Mesenchymal stem cell (in vitro differentiated cells and primary cell): ENCODE measurements at regions not wholly inside any gene's neighbourhood (a gene's known extent, or its start where the extent isn't known, plus 50 kb on each side); places are given as distances from the start of the nearest gene placed in this dataset.

Experiments
- DNase-seq: peaks from one replicate; pipeline ENCODE4 v3.0.0-alpha.2; 2013
- H2AFZ ChIP-seq: one replicate; pipeline ENCODE4 v1.6.1; 2013; ENCODE audit warnings: low read depth, mild to moderate bottlenecking, control low read depth, inconsistent platforms, low read length, moderate library complexity
- H2AK5ac ChIP-seq: 2 replicates; pipeline ENCODE4 v1.6.1; 2013; ENCODE audit warnings: low read length, moderate library complexity, mild to moderate bottlenecking, inconsistent platforms; ENCODE audit not compliant: severe bottlenecking
- H2BK120ac ChIP-seq: one replicate; pipeline ENCODE4 v1.6.1; 2013; ENCODE audit warnings: low read depth, mild to moderate bottlenecking, inconsistent platforms, low read length, moderate library complexity
- H2BK12ac ChIP-seq, 2 experiments: one replicate each; pipeline ENCODE4 v1.6.1; 2013; ENCODE audit warnings: inconsistent platforms in 2 of 2, low read length in 2 of 2, mild to moderate bottlenecking in 2 of 2, moderate library complexity in 2 of 2, control low read depth in 1 of 2
- H2BK15ac ChIP-seq: one replicate; pipeline ENCODE4 v1.6.1; 2013; ENCODE audit warnings: mild to moderate bottlenecking, low read depth, inconsistent platforms; ENCODE audit not compliant: poor library complexity, severe bottlenecking
- H2BK5ac ChIP-seq: 2 replicates; pipeline ENCODE4 v1.6.1; 2013; ENCODE audit warnings: low read depth, mild to moderate bottlenecking, low read length, control low read depth, inconsistent platforms; ENCODE audit not compliant: poor library complexity, severe bottlenecking
- H3K14ac ChIP-seq, 2 experiments: one replicate each; pipeline ENCODE4 v1.6.1; 2013; ENCODE audit warnings: inconsistent platforms in 2 of 2, low read length in 2 of 2, control low read depth in 1 of 2, mild to moderate bottlenecking in 1 of 2, moderate library complexity in 1 of 2
- H3K18ac ChIP-seq, 2 experiments: one replicate each; pipeline ENCODE4 v1.6.1; 2013; ENCODE audit warnings: inconsistent platforms in 2 of 2, low read length in 2 of 2, control low read depth in 1 of 2, low read depth in 1 of 2, mild to moderate bottlenecking in 1 of 2
- H3K23ac ChIP-seq, 2 experiments: one replicate each; pipeline ENCODE4 v1.6.1; 2013; ENCODE audit warnings: inconsistent platforms in 2 of 2, low read length in 2 of 2, mild to moderate bottlenecking in 2 of 2, moderate library complexity in 2 of 2, control low read depth in 1 of 2
- H3K27ac ChIP-seq: 2 replicates; pipeline ENCODE4 v1.5.1; 2013; ENCODE audit warnings: mild to moderate bottlenecking, moderate library complexity, low read length, control low read depth, inconsistent platforms; ENCODE audit not compliant: poor library complexity, severe bottlenecking
- H3K27me3 ChIP-seq, 2 experiments: 2 replicates each; pipeline versions ENCODE4 v1.6.1 to v1.7.0; 2013; ENCODE audit warnings: low read length in 2 of 2, mild to moderate bottlenecking in 2 of 2, moderate library complexity in 2 of 2, control low read depth in 1 of 2, inconsistent platforms in 1 of 2; ENCODE audit not compliant: control insufficient read depth in 1 of 2, insufficient read depth in 1 of 2
- H3K36me3 ChIP-seq, 2 experiments: 2 replicates each; pipeline versions ENCODE4 v1.6.1 to v1.7.0; 2013; ENCODE audit warnings: low read length in 2 of 2, control low read depth in 1 of 2, inconsistent platforms in 1 of 2, low read depth in 1 of 2, mild to moderate bottlenecking in 1 of 2; ENCODE audit not compliant: insufficient read depth in 2 of 2, control insufficient read depth in 1 of 2
- H3K4ac ChIP-seq, 2 experiments: one replicate each; pipeline ENCODE4 v1.6.1; 2013; ENCODE audit warnings: inconsistent platforms in 2 of 2, low read length in 2 of 2, mild to moderate bottlenecking in 2 of 2, moderate library complexity in 2 of 2, control low read depth in 1 of 2, low read depth in 1 of 2
- H3K4me1 ChIP-seq: 2 replicates; pipeline ENCODE4 v1.6.1; 2013; ENCODE audit warnings: low read depth, low read length, control low read depth; ENCODE audit not compliant: control insufficient read depth, insufficient read depth
- H3K4me2 ChIP-seq: 2 replicates; pipeline ENCODE4 v1.6.1; 2013; ENCODE audit warnings: low read length, mild to moderate bottlenecking, inconsistent platforms; ENCODE audit not compliant: poor library complexity, severe bottlenecking
- H3K4me3 ChIP-seq, 2 experiments: 2 replicates each; pipeline versions ENCODE4 v1.5.1 to v1.7.0; 2013; ENCODE audit warnings: low read length in 2 of 2, mild to moderate bottlenecking in 2 of 2, control low read depth in 1 of 2, low read depth in 1 of 2; ENCODE audit not compliant: insufficient read depth in 1 of 2
- H3K79me1 ChIP-seq: replicated peaks from 2 replicates; pipeline ENCODE4 v1.6.1; 2013; ENCODE audit warnings: mild to moderate bottlenecking, control low read depth, low read length, inconsistent platforms; ENCODE audit not compliant: poor library complexity, severe bottlenecking
- H3K9ac ChIP-seq: 2 replicates; pipeline ENCODE4 v1.7.0; 2013; ENCODE audit warnings: mild to moderate bottlenecking, low read length, moderate library complexity
- H3K9me3 ChIP-seq: 2 replicates; pipeline ENCODE4 v1.7.0; 2013; ENCODE audit warnings: mild to moderate bottlenecking, low read length; ENCODE audit not compliant: control insufficient read depth
- H4K8ac ChIP-seq: one replicate; pipeline ENCODE4 v1.6.1; 2013; ENCODE audit warnings: inconsistent platforms, mild to moderate bottlenecking, low read length, moderate library complexity
- H4K91ac ChIP-seq: one replicate; pipeline ENCODE4 v1.6.1; 2013; ENCODE audit warnings: mild to moderate bottlenecking, low read length, inconsistent platforms
- WGBS: methylation state at CpG from one replicate; pipeline ENCODE4 v1.1.7; 2013; ENCODE audit warnings: mixed read lengths; 5-methylcytosine and 5-hydroxymethylcytosine counted together

DNA sequence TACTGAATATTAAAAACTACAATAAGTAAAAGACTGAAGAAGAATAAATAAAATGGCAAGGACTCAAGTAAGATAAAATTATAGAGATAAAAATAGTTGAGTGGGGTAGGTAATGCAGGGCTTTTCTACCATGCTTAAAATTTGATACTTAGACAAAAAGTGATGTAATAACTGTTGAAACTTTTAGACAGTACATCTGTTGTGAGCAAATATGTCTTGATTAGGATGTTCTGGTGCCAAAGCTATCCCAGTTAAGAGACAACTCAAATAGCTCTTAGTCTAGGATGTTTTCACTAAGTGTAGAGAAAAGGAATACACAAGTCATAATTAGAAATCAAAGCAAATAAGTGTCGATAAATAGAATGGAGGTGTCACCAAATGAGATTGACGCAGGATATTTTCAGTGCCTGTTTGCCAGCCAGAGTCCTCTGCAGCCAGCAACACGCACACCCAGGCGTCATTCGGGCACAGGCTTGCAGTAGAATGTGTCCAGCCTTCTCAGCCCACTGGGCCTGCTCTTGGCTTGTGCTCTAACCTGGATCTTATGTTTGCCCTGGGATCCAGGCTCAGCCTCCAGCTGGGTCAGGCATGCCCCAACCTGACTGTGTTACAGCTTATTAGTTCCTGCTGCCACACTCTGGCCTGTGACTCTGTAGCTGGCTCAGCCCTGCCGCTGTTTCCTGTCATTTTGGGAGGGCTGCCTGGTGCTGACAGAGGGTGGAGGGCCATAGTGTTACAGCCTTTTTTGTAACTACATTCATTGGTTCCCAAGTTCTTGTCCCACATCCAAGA is 766.2 kb downstream of the PCDH17 start:
- WGBS: 97% methylated on average over 6 of the region's 6 CpGs
- no peak overlapping the region for H3K14ac ChIP-seq
- H3K4ac ChIP-seq: no peak overlapping the region
- no peak for DNase-seq
- no peak overlapping the region for H3K4me2 ChIP-seq
- no peak overlapping the region for H3K27ac ChIP-seq
- H3K4me1 ChIP-seq: no peaks in the 10 kb centered on the region
- no peak overlapping the region for H2BK12ac ChIP-seq
- no peak overlapping the region for H4K8ac ChIP-seq
- no peaks in the 10 kb centered on the region for H3K27me3 ChIP-seq
- H2BK15ac ChIP-seq: no peak overlapping the region
- no peak overlapping the region for H3K9ac ChIP-seq
- no peak overlapping the region for H2BK5ac ChIP-seq
- no peak overlapping the region for H3K18ac ChIP-seq
- no peak overlapping the region for H4K91ac ChIP-seq
- peaks cover 30% of the 10 kb centered on the region for H3K9me3 ChIP-seq
- H3K36me3 ChIP-seq: no peaks in the 10 kb centered on the region
- no peak overlapping the region for H2AFZ ChIP-seq
- no peak overlapping the region for H2BK120ac ChIP-seq
- no peaks in the 10 kb centered on the region for H3K79me1 ChIP-seq
- no peak overlapping the region for H3K23ac ChIP-seq
- H2AK5ac ChIP-seq: no peak overlapping the region
- H3K4me3 ChIP-seq: no peak overlapping the region

GRCh38 chr13:58399263-58399662 is 767.7 kb downstream of the PCDH17 start:
- Histone ChIP-seq H3K4me1 (no peaks in the 10 kb centered on the region), H4K8ac (no peak overlapping the region), H3K79me1 (no peaks in the 10 kb centered on the region), H3K14ac (no peak overlapping the region), H3K9me3 (peaks cover 34% of the 10 kb centered on the region), H2BK12ac (no peak overlapping the region), H3K4ac (no peak overlapping the region), H4K91ac (no peak overlapping the region), H3K36me3 (no peaks in the 10 kb centered on the region), H3K4me3 (no peak overlapping the region), H2BK5ac (no peak overlapping the region), H3K27me3 (no peaks in the 10 kb centered on the region), H3K27ac (no peak overlapping the region), H2AFZ (no peak overlapping the region), H3K23ac (no peak overlapping the region), H3K18ac (no peak overlapping the region), H2AK5ac (no peak overlapping the region), H3K9ac (no peak overlapping the region), H2BK120ac (no peak overlapping the region), H2BK15ac (no peak overlapping the region), H3K4me2 (no peak overlapping the region)
- DNase-seq: no peak

GRCh38 chr13:58406545-58406944 is 775.0 kb downstream of the PCDH17 start:
- Histone ChIP-seq H3K4me1 (no peaks in the 10 kb centered on the region), H3K18ac (no peak overlapping the region), H2BK5ac (no peak overlapping the region), H3K4me3 (no peak overlapping the region), H2BK12ac (no peak overlapping the region), H3K14ac (no peak overlapping the region), H2BK15ac (no peak overlapping the region), H3K36me3 (no peaks in the 10 kb centered on the region), H3K4me2 (no peak overlapping the region), H3K23ac (no peak overlapping the region), H4K91ac (no peak overlapping the region), H2BK120ac (no peak overlapping the region), H2AK5ac (no peak overlapping the region), H3K4ac (no peak overlapping the region), H3K9me3 (peaks cover 32% of the 10 kb centered on the region), H3K79me1 (no peaks in the 10 kb centered on the region), H4K8ac (no peak overlapping the region), H2AFZ (no peak overlapping the region), H3K9ac (no peak overlapping the region), H3K27ac (no peak overlapping the region), H3K27me3 (no peaks in the 10 kb centered on the region)
- WGBS: no CpG with 5 or more reads among the region's 2 CpGs
- no peak for DNase-seq

GRCh38 chr13:58429917-58430316 is 798.4 kb downstream of the PCDH17 start:
- no peak overlapping the region for H2BK12ac ChIP-seq
- 76% methylated on average over 2 of the region's 2 CpGs for WGBS
- no peak overlapping the region for H3K23ac ChIP-seq
- H2AK5ac ChIP-seq: no peak overlapping the region
- H3K4ac ChIP-seq: no peak overlapping the region
- H3K9me3 ChIP-seq: peaks cover 26% of the 10 kb centered on the region
- H3K4me3 ChIP-seq: no peak overlapping the region
- H2AFZ ChIP-seq: no peak overlapping the region
- no peaks in the 10 kb centered on the region for H3K27me3 ChIP-seq
- no peak overlapping the region for H4K91ac ChIP-seq
- H3K4me2 ChIP-seq: no peak overlapping the region
- no peak overlapping the region for H2BK15ac ChIP-seq
- no peak overlapping the region for H3K27ac ChIP-seq
- H3K36me3 ChIP-seq: no peaks in the 10 kb centered on the region
- H3K4me1 ChIP-seq: no peaks in the 10 kb centered on the region
- H3K18ac ChIP-seq: no peak overlapping the region
- H4K8ac ChIP-seq: no peak overlapping the region
- no peak overlapping the region for H3K9ac ChIP-seq
- no peak overlapping the region for H2BK120ac ChIP-seq
- no peak overlapping the region for H2BK5ac ChIP-seq
- DNase-seq: no peak
- no peak overlapping the region for H3K14ac ChIP-seq
- no peaks in the 10 kb centered on the region for H3K79me1 ChIP-seq
